ENCODE measurements at regions not wholly inside any gene's neighbourhood (a gene's known extent, or its start where the extent isn't known, plus 50 kb on each side); places are given as distances from the start of the nearest gene placed in this dataset.
"Not testable (repeated sequence)": the region's sequence is repeated elsewhere in the genome, so short reads cannot be mapped to it uniquely, and the experiment has no call there.

- no peak for DNase-seq
Observed at GRCh38 chr4:187357045-187357643, 633.5 kb upstream of the FAT1 start.

DNA sequence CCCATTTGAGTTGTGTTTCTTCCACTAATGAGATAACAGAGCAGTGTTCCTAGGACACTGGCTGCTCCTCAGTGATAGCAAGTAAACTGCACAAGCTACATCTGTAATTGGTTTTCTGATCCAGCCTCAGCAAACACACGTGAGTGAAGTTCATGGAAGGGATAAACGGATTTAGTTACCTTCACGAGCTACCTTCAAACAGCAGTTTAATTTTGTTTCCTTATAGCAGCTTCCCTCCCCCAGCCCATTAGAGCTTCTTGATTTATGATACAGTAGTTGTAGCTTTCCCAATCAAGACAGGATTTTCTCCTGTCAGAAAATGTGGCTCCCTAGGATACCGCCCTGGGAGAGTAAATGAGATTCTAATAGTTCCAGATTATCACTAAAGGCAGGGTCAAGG lies 634.2 kb upstream of the FAT1 start:
- no peak for DNase-seq

DNA sequence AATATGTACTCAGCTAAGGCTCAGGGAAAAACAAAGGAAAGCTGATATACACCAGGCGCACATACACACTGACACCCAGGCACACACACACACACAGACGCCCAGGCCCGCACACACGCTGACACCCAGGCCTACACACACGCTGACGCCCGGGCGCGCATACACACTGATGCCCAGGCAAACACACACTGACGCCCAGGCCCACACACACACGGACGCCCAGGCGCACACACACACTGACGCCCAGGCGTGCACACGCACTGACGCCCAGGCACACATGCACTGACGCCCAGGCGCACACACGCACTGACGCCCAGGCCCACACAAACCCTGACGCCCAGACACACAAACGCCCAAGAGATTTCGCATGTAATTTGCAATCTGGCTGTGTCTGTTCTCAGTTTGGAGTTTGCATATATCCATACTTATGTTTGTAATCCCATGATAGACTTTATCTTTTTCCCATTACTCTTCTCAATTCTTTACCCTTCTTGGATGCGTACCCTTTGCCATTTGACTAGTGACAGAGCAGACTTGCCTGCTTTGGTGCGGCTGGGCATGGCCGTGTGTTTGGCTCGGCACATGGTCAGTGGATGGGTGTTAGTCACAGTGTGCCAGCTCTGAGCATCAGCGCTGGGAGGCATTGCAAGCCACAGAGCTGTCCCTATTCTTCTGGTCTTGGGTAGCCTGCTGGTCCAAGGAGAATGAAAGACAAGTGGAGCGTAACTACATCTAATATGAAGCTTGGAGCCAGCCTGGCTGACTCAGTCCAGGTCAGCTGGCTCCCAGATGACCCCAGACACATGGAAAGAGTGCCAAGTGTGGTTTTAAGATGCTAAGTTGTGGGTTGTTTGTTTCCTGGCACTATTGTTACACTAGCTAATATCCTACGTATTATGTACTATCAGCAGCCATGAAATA lies 632.4 kb upstream of the ZFP42 start:
- no peak for DNase-seq

GRCh38 chr4:187364401-187364800 lies 631.2 kb upstream of the ZFP42 start:
- DNase-seq = no peak

GRCh38 chr4:187364851-187365250 lies 630.7 kb upstream of the ZFP42 start:
- DNase-seq = no peak

DNA sequence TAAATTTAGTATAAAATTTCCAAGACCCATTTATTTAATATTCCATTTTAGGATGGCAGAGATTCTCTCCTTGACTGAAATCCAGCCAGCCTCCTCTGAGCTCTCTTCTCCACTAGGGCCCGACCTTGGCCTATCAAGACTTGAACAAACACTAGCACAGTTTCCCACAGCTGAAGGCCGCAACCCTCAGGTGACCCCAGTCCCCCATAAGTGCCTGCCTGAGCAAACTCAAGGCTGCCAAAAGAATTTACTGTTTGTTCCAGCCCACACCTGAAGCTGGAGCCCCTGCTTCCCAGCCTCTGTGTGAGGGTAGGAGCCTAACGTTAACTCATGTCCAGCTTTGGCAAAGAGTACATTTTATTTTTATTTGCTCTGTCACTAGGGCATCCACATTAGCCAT lies 629.0 kb upstream of the ZFP42 start:
- DNase-seq = no peak

- DNase-seq = no peak
Observed at GRCh38 chr4:187370918-187371317, 624.7 kb upstream of the ZFP42 start.

DNA sequence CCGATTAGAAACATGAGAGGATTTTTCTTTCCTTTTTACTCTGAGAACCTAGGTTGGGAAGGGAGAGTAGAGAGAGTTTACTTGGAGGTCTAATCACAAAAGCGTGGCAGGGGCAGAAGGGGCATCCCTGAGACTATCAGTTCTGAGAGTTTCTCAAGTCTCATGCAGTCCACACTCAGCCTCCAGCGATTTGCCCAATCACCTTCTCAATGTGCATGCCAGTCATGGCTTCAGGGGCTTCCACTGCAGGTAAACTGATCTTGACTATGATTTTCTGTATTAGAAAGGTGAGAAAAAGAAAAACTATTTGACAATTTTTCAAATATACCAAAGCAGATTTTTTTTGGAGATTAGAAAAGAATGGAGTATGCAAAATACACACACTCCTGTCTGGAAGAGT lies 617.1 kb upstream of the ZFP42 start:
- DNase-seq = no peak

DNA sequence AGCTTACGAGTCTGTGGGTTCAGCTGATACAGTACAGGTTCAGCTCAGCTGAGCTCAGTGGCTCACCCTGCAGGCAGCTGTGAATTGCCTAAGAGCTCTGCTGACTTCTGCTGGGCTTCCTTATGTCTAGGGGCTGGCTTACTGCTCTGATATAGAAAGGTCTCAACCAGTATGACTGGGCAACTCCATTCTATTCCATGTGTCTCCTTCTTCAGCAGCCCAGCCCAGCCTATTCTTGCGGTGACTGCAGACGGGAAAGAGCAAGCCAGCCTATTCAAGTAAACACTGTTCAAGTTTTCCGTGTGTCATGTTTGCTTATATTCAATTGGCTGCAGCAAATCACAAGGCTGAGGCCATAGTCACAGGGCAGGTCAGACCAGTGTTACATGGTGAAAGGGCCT lies 615.4 kb upstream of the ZFP42 start:
- DNase-seq = no peak

DNA sequence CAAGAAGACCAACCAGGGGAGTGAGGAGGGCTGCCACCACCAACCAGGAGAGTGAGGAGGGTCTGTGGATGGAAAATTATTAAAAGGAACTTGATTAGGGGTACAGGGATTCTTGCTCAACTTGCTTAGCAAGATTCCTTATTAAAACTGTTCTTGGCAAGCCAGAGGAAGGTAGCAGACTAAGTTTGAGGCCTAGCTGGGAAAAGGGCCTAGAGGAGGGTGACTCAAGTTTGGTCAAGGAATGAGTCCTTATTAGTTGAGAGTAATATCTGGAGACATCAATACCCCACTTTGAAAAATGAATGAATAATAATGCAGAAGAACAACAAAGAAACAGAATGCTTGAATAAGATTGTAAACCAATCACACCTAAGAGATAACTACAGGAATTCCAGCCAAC lies 612.4 kb upstream of the ZFP42 start:
- no peak for DNase-seq

DNA sequence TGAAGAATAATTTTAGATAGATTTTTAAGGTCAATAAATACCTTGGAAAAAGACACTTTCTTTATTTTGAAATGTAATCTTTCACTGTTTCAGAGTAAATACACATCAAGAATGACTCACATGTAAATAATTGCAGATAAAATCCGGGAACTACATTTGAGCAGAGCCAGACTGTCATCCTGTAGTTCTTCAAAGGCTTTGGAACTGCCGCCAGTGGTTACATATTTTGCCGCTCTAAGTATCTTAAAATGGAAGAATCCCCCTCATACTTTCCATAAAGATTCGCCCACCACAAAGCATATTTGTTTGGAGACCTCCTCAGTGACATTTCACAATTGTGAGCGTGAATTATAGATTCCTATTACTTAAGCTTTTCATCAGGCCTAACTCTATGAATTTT lies 607.8 kb upstream of the ZFP42 start:
- peak; percentile 29 for DNase-seq

GRCh38 chr4:187389420-187389819 lies 606.2 kb upstream of the ZFP42 start:
- DNase-seq = no peak

DNA sequence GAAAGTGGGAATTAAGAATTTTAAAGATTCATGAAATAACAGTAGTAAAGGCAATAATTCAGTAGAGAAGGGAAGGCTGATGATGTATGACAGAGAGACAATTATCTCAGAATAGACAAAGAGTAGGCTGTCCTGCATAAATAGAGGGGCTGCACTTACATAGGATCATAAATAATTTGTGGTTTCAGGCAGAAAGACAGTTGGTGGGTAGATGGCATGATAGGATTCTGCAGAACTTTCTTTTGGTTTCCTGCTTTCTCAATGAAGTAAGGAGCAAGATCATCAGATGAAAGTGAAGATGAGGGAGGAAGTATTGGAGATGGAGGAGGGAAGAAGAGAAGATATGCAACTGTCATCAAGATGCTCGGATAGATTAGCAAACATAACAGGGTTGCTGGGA lies 604.9 kb upstream of the ZFP42 start:
- peak; percentile 9 for DNase-seq

DNA sequence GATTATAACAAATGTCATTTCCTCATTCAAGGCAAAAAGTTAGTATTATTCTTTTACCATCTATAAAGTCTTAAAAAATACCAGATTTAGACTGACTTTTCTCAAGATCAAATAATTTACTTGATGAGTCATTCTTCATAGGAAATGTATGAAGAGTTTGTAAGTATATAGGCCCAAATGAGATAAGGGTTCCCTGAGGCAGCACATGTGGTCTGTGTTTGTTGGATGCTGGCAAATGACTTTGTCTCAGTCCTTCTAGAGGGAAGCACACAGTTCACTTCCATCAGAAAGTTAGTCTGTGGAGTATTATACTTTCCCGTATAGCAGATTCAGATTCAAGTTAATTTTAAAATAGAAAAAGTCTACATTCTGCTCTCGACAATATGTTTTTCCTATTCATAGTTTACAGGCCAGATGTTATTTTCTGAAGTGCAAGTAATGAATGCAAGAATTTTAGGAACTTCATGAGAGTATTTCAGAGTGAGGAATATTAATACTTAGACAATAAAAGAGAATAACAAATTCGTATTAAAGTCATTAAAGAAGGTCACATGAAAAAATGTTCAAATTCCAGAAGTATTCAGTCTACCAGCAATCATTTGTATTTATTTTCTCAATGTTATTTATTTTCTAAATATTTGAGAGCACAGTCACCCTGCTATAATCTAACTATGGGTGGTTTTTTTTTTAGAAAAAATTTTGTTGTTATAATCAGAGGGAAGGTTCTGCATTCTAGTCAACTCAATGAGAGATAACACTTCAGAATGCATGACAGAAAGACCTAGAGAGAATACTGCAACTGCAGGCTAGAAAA lies 601.8 kb upstream of the ZFP42 start:
- peak; percentile 66 for DNase-seq

GRCh38 chr4:187396106-187396505 lies 599.5 kb upstream of the ZFP42 start:
- DNase-seq = no peak

GRCh38 chr4:187408447-187408846 lies 587.1 kb upstream of the ZFP42 start:
- DNase-seq = not testable (repeated sequence)

DNA sequence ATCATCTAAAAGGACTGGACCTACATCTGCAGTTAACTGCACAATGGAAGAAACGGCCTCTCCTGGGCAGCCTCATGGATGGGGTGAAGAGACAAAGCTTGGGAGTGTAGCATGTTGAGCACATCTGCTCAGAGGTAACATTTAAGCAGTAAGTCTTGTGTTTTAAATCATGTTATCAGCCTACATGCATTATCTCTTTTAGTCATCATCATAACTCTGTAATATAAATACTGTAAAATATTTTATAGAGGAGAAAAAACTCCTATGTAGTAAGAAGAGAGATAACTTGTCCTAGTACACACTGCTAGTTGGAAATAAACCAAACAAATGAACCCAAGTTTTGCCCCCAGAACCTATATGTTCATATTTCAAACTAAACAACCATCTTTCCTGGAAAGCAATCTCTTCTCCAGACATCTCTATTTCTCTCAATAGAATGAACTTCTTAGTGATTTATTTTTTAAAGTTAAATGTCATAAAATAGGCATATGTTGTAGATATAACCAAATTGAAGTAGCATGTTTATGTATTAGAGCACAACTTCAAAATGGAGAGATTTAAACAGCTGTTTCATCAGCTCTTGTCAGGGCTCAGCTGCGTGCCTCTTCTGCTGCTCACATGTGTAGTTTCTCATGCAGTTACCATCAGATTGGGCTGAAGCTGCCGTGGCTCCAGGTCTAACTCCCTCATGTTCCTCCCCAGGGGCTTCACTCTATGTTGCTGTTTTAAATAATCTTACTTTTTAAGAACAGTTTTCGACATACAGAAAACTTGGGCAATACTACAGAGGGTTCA lies 581.8 kb upstream of the ZFP42 start:
- no peak for DNase-seq

- DNase-seq = no peak
Observed at GRCh38 chr4:187414716-187415115, 580.9 kb upstream of the ZFP42 start.

- DNase-seq = no peak
Observed at GRCh38 chr4:187415231-187415630, 580.3 kb upstream of the ZFP42 start.

- no peak for DNase-seq
Observed at GRCh38 chr4:187416216-187416615, 579.4 kb upstream of the ZFP42 start.

- DNase-seq = no peak
Observed at GRCh38 chr4:187417721-187418120, 577.9 kb upstream of the ZFP42 start.

DNA sequence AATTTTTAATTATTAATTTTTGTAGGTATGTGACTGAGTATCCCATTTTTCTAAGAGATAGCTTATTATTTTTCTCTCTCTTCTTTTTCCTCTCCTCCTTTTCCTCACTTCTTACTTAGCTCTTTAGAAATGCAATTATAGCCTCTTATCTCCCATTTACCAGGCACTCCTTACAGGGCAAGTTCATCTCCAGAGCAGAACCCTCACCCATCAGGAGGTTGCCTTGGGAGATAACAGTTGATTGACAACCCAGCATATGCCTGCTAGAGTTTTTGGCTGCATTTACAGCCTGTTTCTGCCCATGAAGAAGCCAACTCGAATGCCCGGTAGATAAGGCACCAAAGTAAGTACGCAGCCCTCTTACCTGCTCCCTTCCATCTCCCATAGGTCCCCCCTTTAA lies 572.9 kb upstream of the ZFP42 start:
- DNase-seq = no peak

GRCh38 chr4:187424636-187425035 lies 570.9 kb upstream of the ZFP42 start:
- peak; percentile 49 for DNase-seq
